ENCODE measurements at regions not wholly inside any gene's neighbourhood (a gene's known extent, or its start where the extent isn't known, plus 50 kb on each side); places are given as distances from the start of the nearest gene placed in this dataset.
A peak's percentile ranks its signal among the peaks of the same experiment; 100 is the strongest.
"Not testable (repeated sequence)": the region's sequence is repeated elsewhere in the genome, so short reads cannot be mapped to it uniquely, and the experiment has no call there.

GRCh38 chr1:187038784-187039183 is 210.0 kb downstream of the PLA2G4A start:
- DNase-seq, result no peak

GRCh38 chr1:187041104-187041503 is 212.4 kb downstream of the PLA2G4A start:
- no peak for DNase-seq

GRCh38 chr1:187042538-187042937 is 213.8 kb downstream of the PLA2G4A start:
- DNase-seq, result no peak

- not testable (repeated sequence) for DNase-seq
These were observed 214.7 kb downstream of the PLA2G4A start for GRCh38 chr1:187043433-187043832.

GRCh38 chr1:187044411-187044810 is 215.7 kb downstream of the PLA2G4A start:
- no peak for DNase-seq

GRCh38 chr1:187045371-187045770 is 216.6 kb downstream of the PLA2G4A start:
- DNase-seq, result no peak

GRCh38 chr1:187046293-187046692 is 217.5 kb downstream of the PLA2G4A start:
- DNase-seq, result no peak

GRCh38 chr1:187047298-187047697 is 218.5 kb downstream of the PLA2G4A start:
- no peak for DNase-seq

- DNase-seq, result peak; percentile 13
These were observed 223.0 kb downstream of the PLA2G4A start for GRCh38 chr1:187051618-187052232.

GRCh38 chr1:187053876-187054275 is 225.1 kb downstream of the PLA2G4A start:
- DNase-seq, result no peak

- no peak for DNase-seq
These were observed 226.4 kb downstream of the PLA2G4A start for GRCh38 chr1:187054862-187055757.

- no peak for DNase-seq
These were observed 234.5 kb downstream of the PLA2G4A start for GRCh38 chr1:187063271-187063670.

GRCh38 chr1:187067160-187067559 is 238.4 kb downstream of the PLA2G4A start:
- DNase-seq, result no peak

- no peak for DNase-seq
These were observed 241.3 kb downstream of the PLA2G4A start for GRCh38 chr1:187070076-187070475.

- DNase-seq, result peak; percentile 20
These were observed 243.7 kb downstream of the PLA2G4A start for GRCh38 chr1:187072262-187073034.

GRCh38 chr1:187073035-187073560 is 244.3 kb downstream of the PLA2G4A start:
- DNase-seq, result peak; percentile 13

GRCh38 chr1:187073634-187074245 is 245.0 kb downstream of the PLA2G4A start:
- DNase-seq, result not testable (repeated sequence)

GRCh38 chr1:187074445-187075048 is 245.8 kb downstream of the PLA2G4A start:
- no peak for DNase-seq

GRCh38 chr1:187076922-187077321 is 248.2 kb downstream of the PLA2G4A start:
- DNase-seq, result no peak

GRCh38 chr1:187078321-187078720 is 249.6 kb downstream of the PLA2G4A start:
- DNase-seq, result no peak

- DNase-seq, result no peak
These were observed 250.2 kb downstream of the PLA2G4A start for GRCh38 chr1:187078916-187079315.

- no peak for DNase-seq
These were observed 250.6 kb downstream of the PLA2G4A start for GRCh38 chr1:187079330-187079729.

Data from stimulated activated CD4-positive, alpha-beta T cell treated with anti-CD3 and anti-CD28 coated beads, Interleukin-15, amount 100 ng/mL, for 24 hours (primary cell).